Non-pigmented ciliary epithelial cell (primary cell): ENCODE measurements at regions not wholly inside any gene's neighbourhood (a gene's known extent, or its start where the extent isn't known, plus 50 kb on each side); places are given as distances from the start of the nearest gene placed in this dataset.
"Not testable (repeated sequence)": the region's sequence is repeated elsewhere in the genome, so short reads cannot be mapped to it uniquely, and the experiment has no call there.

Experiments used
- DNase-seq: peaks from one replicate; pipeline ENCODE4 v3.0.0-alpha.2; 2010; ENCODE audit warnings: low read depth

DNA sequence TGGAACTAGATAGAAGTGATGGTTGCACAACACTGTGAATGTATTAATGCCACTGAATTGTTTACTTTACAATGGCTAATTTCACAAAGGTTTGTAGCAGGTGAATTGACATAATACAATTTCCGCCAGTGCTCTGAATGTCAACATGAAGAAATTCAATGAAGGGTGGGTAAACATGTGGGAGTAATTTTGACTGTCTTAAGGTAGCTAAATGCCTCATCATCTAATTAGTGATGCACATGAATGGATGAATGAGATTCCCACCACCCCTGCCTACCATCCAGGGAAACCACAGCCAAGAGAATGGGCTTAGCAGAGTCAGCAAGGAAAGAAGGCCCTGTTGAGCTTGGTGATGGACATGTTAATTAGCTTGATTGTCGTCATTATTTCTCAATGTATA, 275.3 kb downstream of the ALDH8A1 start:
- no peak for DNase-seq

DNA sequence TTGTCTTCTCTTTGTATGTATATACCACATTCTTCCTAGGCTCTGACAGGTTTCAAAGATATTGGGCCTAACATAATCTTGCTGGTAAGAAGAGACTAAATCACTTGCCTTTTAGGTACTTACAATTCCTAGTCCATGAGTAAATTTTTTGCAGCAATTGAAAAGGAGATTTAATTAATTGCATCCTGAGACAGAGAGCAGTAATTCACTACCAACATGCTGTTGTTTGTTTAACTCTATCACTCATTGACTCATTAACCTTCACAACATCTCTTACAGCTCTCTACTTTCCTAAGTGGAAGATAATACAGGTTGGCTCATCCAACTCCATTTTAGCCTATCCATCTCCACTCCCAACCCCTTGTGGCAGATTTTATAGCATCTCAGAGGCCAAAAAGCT, 280.4 kb downstream of the ALDH8A1 start:
- no peak for DNase-seq

DNA sequence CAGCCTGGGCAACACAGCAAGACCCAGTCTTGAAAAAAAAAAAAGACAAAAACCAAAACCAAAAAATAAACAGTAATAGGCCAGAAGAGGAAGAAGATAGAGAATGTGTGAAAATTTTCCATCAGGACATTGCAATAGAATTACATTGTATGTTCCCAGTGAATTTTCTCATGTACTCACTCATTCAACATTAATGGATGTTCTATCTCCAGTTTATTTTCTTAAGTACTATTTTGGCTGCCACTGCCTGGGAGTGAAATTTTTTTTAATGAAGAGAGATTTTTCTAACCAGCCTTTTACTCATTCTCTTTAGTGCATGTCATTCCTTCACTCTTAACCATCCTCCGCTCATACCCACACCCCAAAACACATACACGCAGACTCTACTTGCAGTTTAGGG, 282.8 kb downstream of the ALDH8A1 start:
- no peak for DNase-seq

DNA sequence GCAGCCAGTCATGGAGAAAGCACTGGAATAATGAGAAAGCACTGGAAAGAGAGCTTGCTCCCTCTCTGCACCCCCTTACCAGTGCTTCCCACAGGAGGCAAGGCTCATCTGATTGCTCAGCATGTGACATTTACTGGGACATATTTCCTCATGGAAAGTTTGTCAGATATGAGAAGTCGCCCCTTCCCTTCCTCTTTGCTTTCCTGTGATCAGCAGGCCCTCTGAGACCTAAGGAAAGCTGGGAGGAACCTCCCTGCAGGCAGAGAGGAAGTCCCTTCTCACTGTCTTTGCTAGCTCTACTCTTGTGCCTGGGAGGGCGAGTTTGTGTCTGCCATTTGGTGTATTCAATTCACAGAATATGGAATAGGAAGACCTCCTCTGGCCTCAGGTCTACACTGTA, 283.8 kb downstream of the ALDH8A1 start:
- no peak for DNase-seq

DNA sequence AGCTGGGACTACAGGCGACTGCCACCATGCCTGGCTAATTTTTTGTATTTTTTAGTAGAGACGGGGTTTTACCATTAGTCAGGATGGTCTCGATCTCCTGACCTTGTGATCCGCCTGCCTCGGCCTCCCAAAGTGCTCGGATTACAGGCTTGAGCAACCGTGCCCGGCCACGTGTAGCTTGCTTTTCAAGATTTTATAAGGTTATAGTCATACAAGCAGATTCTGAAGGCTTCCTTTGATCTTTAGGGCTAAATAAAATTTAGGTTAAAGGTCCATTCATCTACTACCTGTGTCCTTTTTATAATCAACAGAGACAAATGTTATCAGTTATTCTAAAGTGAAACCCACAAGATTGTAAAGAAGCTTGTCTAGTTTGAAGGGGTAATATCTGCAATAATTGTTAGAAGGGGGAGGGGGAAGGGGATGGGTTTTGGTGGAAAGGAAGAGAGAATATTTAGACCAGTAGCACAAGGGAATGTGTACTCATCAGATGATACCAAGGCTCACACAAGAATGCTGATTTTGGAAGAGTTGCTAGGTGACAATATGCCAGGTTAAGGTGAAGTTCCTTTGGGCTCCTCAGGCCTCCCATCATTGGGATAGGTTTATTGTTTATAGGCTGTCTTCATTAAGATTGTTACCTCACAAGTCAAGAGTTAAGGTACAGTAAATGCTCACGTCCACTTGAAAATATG, 284.7 kb downstream of the ALDH8A1 start:
- no peak for DNase-seq

DNA sequence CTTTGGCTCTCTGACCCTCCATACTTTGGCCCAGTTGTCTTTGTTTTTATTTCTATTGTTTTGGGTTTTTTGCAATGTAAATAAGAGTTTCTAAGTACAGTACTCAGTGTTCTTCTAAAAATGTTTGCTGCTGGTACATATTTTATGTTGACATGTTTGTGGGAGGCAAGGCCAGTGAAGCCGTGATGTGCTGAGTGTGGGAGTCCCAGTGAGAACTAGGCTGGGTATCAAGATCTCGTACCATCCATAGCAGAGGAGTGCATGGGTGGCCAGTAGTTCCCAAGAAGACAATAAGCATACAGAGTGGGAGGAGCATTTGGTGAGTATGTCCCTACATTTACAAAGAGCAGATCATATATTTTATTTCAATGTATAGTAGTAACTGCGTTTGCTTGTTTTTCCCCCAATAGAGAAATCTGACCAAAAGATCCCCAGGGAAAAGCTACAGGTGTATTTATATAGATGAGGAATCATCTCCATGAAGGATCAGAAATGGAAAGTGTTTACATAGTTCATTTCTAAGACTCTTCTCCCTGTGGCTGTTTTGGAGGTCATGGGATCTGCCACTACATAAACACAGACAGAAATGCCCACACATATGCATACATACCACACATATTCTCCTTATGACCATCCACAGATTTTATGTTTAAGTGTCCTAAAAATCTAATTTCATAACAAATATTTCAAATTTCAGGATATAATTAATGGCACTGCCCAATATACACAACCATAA, 285.9 kb downstream of the ALDH8A1 start:
- DNase-seq, result no peak

DNA sequence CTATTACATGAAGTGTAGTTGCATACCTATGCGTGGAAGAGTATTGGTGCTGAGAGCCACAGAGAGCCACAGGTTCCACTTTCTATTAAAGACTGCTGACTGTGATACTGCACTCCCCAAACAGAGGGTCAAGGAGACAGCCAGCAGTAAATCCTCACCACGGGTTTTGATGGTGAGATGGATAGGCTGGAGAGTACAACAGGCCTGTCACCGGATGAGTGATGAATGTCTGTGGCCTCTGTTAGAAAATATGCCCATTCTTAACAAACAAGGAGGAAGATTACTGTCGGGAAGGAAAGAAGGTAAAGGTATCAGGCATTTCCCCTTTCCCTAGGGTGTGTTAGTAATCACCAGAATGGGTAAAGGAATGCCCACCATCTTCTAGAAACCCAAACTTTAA, 286.5 kb downstream of the ALDH8A1 start:
- DNase-seq, result no peak

DNA sequence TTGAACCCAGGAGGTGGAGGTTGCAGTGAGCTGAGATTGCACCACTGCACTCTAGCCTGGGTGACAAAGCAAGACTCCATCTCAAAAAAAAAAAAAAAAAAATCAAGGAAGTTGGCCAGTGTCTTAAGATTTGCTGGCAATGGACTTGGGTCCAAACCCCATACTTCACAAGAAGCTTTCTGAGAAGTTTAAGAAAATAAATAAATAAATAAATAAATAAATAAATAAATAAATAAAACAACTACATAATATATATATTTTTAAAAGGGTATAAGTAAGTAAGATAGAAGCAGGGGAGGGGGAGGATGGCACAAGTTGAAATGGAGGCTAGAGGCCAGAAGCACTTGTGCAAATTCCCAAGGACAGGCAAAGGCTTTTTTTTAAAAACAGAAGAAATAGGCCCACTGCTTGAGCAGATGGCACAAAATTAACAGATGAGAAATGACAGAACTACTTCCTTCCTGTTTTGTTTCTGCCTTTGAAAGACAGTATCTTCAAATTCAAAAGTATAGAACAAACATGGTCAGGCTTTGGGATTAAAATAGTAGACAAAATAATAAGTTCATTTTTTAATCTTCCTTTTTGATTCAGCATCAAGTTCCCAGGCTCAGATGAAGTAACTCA, 287.7 kb downstream of the ALDH8A1 start:
- DNase-seq, result no peak

DNA sequence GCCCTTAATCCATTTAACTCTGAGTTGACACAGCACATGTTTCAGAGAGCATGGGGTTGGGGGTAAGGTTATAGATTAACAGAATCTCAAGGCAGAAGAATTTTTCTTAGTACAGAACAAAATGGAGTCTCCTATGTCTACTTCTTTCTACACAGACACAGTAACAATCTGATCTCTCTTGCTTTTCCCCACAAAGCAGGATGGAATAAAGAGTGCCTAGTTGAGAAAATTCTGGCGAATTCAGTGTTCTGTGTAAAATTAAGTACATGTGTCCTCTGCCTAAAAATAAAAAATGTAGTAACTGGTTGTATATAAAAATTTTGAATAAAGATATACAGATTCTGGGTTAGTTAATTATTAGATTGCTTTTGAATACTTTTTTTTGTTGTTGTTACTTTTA, 290.0 kb downstream of the ALDH8A1 start:
- not testable (repeated sequence) for DNase-seq

DNA sequence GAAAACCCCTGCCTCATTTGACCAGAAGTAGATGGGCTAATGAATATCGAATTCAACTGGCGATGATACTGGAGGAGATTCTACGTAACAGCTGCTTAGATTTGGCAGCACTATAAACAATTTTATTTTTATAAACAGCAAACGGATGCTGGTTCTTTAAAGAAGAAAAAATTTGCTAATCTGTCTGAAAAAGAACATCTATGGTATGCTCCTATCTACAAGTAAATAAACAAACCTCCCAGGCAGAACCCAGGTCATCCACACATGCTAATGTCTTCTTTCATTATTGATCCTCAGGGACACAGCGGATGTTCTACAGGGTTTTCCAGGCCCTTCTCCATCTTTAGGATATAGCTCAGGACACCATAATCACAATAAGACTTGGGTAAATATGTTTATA, 291.3 kb downstream of the ALDH8A1 start:
- no peak for DNase-seq

DNA sequence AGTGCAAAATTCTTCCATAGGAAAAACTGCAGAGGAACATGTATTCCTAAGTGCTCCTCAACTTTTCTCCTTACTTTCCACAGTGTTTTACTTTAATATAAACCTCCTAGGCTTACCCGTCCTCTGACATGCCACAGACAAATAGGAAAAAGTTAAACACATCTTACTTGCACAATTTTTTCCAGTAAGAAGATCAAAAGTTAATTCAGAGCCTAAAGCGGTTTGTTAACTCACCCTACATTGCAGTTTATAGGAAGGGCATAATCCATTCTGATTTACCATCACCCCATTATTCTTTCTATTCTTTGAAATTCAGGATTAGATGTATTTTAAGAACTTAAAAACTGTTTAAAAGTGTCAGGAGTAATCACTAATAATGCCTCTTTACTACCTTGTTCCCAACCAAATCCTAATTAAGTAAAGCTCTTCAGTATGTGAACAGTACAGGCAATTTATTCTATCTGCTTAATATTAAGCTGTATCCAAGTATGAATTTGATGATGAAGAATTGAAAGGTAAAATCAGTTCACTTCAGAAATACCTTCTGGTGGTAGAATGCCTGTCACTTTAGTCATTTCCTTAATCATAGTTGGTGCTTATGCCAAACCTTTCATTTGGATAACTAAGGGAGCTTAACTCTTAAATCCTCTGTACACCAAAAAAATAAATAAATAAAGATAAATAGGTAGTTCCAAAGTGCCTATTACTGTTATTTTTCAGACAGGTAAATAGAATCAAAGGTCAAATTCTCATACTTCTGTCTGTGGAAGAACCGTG, 292.0 kb downstream of the ALDH8A1 start:
- DNase-seq, result no peak

DNA sequence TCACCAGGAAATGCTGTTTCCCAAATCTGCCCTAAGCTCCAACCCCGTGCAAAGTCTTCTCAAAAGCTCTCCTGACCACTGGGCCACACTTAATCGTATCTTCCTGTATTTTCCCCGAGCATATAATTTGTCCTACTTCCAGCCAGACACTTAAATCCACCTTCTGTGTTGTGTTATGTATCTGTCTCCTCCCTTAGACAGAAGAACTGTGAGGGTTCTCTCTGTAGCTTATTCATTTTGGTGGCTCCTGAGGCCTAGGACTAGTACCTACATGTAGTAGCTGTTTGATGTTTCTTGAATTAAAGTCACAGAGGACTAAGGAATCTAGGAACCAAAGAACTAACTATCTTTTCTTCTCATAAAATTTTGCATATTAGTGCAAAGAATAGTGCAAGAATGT, 292.6 kb downstream of the ALDH8A1 start:
- no peak for DNase-seq

DNA sequence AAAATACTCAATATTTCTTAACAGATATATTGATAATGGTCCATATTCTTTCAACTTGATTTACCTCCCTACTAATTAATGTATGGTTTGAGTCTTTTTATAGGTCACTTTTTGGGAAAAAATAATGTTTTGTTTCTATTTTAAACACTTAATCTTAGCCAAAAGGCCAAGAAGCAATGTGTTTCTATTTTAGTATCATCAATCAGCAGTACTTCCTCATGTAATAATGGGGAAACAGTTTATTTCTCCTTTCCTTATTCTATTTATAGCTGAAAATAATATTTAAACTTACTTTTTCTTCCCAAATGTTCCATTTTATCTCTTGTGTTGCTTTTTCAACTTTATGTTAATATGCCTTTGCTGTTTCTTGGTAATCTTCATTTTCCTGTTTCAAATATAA, 295.1 kb downstream of the ALDH8A1 start:
- DNase-seq, result no peak

DNA sequence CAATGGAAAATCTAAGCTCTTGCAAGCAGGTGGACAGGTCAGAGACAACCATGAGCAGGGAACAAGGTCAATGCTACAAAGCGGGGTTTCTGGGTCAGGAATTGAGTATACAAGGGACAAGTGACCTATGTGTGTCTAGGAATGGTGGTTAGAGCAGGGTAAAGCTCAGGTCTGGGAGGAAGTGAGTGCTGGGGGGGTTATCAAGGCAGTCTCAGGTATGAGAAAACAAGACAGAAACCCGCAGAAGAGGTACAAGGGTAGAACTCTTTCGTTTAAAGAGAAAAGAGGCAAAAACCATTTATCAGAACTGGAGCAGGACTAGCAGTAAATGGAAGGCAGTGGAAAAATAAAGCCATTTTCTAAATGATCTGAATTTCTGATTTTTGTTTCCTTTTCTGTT, 298.4 kb downstream of the ALDH8A1 start:
- DNase-seq, result no peak

DNA sequence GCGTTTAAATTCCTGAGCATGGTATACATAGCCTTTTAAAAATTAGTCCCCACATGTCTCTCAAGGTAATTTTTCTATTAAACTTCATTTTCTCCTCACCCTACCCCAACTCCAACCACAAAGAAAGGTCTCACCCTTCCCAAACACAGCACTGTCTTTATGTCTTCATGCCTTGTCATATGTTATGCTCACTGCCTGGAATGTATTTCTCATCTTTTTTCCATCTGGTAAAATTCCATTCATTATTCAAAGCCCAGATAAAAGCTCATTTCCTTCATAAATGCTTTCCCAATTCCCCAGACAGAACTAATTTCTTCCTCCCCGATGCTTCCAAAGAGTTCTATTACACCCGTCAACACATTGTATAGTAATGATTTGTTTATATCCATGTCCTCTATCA, 302.0 kb downstream of the ALDH8A1 start:
- DNase-seq, result peak; percentile 31

DNA sequence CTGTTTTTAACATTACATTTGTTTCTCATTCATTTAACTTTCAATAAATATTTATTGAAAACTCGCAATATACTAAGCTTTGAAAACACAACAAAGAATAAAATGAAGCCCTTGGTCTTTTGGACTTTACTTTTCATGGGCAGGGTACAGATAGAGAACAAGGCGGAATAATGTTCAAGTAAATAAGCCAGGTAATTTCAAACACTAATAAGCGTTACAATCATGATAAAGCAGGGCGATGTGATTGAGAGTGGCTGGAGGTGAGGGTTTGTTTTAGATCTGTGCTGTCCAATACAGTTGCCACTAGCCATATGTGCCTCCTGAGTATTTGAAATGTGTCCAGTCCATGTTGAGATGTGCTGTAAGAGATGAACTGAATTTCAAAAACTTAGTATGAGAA, 307.1 kb downstream of the ALDH8A1 start:
- no peak for DNase-seq

DNA sequence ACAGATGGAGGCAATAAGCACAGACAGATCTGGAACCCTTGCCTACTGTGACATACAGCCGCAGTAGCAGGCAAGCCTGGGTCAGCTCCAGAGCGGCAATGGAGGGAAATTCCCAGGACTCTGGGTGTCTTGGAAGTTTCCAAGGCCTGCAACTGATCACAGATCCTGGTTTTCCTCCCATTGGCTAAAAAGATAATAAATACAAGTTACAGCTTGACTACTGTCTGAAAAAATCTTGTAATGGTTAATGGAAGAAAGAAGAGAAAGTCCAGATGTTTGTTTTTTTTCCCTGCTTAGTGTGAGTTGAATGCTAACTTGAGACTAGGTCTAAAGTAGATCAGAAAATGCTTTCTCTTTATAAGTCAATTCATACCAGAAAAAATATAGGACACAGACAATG, 307.6 kb downstream of the ALDH8A1 start:
- DNase-seq, result no peak

DNA sequence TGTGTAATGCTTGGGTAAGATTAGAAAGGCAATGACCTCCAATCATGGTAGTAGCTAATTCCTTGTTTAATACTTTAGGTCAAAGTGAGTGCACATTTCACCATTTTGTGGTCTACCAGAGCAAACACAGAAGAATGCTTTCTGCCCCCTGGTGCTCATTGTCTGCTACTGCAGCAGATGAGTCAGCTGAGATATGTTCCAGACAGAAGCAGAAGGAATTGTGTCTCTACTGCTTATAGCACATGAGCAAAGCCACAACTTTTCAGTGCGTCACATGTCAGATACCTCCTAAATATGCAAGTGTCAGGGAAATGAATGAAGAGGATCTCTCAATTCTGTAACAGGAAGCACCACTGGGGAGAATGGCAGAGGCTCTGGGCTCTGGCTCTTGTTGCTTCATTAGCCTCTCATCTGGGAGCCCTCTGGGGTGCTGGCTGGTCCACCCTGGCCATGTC, 308.9 kb downstream of the ALDH8A1 start:
- DNase-seq, result peak; percentile 86

DNA sequence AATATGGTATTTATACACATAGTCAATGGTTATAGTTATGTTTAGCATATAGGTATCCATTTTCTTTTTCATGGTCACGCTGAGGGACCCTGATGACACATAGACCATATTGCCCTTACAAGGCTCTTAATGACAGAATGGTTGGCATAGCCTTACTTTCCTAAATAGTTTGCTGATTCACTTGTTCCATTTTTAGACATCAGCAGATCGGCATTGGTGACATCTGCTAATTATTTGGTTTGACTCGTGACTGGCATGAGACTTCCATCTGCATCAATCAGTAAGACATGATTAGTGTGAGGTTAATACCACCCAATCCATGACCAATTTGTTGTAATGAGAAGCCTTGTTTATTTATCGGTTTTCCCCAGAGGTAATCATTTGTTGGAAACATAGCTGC, 309.7 kb downstream of the ALDH8A1 start:
- no peak for DNase-seq

DNA sequence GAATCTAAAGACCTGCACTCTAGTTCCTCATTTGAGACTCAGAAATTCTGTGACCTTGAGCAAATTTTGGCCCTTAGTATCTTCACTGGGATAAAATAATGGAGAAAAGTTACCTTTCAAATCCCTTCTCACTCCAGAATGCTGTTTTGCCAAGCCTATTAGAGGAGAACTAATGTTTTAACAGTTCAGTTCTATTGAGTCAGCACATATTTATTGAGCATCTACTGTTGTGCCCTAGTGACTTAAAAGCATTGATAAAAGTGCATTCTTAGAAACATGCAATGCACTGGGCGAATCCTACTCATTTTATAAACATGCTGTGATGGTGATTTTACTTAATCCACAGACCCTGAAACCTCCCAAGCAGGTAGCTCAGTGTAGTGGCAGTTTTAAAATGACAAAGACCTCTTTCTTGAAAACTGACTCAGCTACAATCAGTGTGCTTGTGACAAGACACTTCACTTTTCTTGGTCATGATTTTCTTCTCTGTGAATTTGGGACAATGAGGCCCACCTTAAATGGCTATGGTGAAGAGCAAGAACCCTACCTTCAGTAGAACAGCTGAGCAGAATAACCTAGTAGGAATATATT, 312.0 kb downstream of the ALDH8A1 start:
- DNase-seq, result no peak

DNA sequence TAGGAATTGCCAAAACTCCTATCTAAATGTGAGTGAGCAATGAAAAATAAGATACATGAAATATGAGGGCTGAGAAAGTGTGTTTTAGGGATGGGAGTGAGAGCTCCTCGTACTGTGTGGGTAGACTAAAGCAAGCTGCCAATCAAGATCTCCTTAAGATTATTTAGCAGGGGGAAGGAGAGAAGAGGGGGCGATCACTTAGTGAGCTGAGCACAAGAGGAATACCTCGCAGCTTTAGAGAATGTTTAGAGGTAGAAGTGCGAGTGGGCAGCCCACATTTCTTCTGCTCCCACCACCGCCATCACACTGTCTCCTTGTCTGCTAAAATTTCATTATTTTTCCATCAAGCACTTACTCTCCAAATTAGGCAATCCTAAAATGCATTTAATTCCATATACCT, 312.6 kb downstream of the ALDH8A1 start:
- no peak for DNase-seq

DNA sequence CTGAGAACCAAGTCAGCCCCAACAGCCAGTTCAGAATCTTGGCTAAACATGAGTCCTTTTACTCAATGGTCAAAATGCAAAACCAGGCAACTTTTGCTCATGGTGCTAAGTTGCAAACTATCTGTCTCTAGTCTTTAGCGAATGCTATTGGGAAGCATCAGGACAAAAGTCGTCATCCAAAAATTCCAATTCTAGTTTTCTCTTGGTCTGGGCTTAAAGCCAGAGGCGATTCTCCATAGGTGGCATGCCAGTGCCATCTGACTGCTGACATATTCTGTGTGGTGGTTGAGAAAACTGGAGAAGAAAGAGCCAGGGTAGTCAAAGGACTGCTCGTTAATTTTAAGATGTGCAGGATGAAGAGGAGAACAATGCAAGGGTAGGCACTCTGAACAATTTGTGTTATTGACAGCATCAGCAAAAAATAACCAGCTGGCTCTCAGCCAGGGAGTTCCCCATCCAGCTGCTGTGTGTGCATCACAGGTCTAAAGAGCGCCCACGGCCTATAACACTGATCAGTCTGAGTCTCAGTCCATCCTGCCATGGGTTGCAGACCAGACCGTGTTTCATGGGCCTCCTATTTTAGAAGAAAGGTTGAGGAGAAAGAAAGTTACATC, 313.6 kb downstream of the ALDH8A1 start:
- DNase-seq, result no peak
